NCI-H526 treated with DMSO at 0.1 percent for 48 hours (cell line): ENCODE measurements at regions not wholly inside any gene's neighbourhood (a gene's known extent, or its start where the extent isn't known, plus 50 kb on each side); places are given as distances from the start of the nearest gene placed in this dataset.

ENCODE experiments used
- DNase-seq: peaks from one replicate; lab custom pipeline; 2025; lab: John Stamatoyannopoulos, UW

DNA sequence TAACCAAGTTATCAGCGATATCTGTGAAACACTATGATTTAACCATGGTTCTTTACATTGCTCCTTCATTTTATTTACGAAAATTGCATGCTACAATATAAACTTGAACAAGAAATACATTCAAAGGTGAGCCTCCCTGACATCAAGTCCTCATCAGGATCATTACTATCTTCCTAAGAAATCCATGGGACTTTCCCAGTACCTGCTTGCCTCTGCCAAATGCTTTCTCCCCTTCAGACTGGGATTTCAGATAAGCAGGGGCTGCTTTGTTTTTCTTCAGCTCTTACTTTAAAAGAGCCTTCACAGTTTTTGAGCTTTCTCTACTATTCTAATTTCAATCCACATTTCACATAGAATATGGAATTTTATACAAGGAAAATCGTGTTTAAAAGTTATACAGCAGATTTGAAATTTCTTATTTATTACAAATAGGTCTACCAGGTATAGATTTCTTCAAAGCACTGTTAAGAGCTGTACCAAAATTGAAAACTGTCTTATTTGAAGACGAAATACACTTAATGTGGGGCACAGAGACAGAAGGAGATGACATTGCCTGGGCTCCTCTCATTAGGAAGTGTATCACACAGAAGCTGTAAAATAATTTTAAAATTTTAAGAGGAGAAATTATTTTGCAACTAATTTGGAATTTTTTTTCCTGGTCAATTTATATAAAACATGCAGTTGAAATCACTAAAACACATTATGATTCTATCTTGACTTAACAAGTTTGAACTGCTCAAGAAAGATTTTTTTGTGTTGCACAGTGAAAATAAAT lies 615.0 kb upstream of the AGTR1 start:
- no peak for DNase-seq

DNA sequence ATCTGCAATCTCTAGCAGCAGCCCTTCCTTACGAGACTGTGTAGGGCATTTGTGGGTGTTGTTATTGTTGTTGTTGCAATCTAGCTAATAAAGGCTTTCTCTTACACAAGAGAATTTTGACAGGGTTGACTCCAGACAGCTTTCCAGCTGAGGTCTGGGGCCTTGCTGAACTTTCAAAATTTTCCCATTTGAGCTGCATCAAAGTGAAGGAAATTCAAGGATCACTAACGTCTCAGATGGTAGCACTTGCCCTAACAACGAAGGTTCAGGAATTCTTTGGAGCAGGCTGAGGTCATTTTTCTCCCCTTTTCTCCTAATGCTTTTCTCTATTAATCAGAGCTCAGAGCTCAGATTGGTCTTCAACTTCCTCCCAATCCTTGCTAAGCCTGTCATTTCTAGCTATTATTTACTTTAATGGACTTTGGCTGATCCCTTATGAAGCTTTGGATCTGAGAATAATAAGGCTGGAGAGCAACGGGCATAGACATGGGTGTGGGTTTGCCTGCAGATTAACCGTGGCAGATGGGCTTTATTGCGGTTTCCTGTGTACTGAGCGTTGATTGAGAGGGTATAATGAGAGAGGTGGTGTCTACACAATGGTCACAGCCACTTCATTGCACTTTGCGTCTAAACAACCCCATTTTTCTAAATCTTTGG lies 614.0 kb upstream of the AGTR1 start:
- no peak for DNase-seq

DNA sequence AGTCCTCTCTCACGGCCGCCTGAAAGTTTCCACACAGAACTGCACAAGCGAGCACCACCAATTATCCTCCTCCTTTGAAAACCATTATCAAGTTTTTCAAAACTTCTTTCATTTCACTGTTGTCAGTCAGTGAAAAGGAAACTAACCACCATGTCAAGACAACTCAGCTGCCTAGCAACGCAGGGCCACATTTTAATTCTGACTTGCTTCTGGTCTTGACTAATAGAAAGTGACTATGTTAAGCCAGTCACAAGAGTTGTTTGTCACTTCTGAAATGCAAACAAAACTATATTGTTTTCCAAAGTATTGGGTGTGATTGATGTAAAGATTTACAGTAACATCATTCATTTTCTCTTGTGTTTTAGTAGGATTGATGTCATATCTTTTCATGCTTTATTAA lies 612.8 kb upstream of the AGTR1 start:
- no peak for DNase-seq

DNA sequence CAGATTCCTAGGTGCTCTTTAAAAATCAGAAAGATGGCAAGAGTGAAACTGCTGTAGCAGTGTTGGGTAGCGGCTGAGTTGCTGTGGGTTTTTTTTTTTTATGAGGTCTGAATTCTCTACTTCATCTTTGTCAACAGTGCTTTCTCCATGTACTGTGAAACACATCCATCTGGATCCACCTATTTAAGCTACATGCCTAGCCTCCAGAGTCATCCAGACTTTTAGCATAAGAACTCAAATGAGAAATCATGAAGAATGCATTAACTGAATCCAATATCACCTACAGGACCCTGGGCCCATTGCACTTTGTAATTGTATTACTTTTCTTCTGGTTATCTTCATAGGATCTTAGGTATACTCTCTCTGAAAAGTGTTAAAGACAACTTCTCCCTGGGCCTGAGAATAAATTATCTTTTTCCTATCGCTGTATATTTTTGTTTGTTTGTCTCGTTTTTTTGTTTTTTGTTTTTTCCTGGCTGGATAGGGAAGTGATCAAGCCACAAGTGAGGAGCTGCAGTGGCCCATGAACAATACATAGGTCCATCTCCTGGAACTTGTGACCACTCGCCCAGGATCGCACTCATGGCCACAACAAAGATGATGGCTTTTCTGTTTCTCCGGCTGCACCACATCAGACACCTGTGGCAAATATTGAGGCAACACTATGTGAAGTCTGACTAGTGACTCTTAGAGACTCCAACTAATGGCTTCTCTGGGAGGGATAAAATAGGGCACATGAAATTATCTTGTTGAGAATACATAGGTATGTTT lies 609.9 kb upstream of the AGTR1 start:
- DNase-seq, result no peak

DNA sequence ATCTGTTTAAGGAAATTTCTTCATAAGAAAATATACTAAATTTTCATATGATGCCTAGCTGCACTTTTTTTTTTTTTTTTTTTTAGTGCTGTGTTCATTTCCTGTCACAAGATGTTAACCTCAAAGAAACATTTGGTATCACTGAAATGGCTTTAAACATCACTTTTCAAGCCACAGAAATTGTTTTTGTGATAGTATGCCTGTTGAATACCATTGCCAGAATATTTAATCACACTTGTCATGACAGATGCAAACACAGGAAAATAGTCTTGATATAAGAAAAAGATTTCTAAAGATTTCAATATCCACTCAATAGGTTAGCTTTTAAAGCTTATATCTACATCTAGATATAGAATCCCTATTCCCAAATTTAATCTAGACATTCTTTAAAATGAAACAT lies 608.5 kb upstream of the AGTR1 start:
- no peak for DNase-seq

DNA sequence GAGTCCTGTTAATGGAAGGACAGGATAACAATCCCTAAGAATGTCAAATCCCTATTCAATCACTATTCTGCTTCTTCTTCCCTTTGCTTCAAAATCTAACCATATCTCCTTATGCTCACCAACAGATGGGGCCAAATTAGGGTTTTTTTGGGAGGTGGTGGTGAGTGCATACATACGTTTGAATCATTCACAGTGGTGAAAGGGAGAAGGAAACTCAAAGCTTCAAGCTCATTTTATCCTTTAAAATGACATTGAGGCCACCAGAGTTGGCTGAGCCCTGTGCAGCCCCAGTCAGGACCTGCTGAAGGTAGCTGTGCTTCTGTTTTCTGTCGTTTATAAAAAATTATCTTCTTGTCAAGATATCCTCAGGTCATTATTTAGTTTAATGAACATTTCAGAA lies 607.5 kb upstream of the AGTR1 start:
- DNase-seq, result no peak

DNA sequence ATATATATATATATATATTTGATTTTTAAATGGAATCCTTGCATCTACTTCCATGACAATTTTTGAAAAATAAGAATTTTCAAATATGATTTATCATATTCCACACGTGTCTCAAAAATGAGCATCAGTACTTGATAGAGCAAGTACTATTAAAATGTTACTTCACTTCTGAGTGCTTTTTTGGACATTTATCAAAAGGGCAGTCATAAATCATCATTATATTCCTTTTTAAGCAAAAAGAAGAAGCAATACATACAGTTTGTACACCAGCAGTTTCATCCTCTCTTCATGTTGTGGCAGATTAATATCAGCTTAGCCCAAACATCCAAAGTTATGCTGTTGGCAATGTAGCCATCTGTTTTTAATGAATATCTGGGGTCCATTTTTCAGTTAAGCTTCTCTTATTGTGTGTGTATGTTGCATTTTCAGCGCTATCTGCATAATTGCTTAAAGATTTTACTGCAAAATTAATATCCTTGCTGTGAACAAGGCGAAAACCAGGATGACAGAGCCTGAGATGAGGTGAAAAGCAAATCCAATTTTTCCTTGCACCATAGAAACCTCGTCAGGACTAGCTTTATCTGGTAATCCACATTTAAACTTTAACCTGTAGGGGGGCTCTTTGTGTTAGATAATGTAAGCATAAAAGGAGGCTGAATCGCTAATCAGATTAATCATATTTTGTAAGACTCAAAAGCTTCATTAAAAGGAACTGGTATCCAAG lies 604.9 kb upstream of the AGTR1 start:
- DNase-seq, result no peak

DNA sequence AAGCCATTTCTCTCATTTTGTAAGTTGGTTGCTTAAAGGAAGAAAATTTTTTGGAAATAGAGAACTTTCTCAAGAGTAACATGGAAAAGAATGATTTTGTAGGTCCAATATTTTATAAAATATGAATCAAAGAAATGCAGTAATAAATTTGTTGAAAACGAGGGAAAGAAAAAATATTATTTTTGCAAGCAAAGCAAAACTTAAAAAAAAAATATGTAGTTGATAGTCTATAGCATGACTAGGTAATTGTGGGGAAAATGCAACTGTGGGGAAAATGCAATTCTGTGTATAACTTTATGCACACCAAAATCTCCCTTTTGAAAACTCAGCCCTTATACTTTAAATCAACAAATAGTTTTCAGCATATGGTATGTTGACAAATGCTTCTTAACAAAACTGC lies 604.0 kb upstream of the AGTR1 start:
- no peak for DNase-seq

DNA sequence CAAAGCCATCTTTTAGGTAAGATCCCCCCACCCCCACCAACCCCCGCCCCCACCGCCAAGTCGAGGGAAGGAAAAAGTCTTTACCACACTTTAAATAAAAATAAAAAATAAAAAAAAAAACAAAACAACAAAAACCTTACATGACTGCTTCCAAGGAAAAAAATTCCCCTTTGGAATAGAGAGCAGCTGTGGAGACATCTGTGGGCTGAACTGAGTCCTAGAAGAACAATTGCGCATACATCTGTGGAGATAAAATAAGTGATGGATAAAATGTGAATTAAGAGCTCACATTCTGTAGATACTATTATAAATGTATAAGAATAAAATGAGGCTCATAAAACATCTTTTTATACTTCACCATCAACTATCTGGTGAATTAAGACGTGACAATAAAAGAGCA lies 601.7 kb upstream of the AGTR1 start:
- DNase-seq, result no peak

DNA sequence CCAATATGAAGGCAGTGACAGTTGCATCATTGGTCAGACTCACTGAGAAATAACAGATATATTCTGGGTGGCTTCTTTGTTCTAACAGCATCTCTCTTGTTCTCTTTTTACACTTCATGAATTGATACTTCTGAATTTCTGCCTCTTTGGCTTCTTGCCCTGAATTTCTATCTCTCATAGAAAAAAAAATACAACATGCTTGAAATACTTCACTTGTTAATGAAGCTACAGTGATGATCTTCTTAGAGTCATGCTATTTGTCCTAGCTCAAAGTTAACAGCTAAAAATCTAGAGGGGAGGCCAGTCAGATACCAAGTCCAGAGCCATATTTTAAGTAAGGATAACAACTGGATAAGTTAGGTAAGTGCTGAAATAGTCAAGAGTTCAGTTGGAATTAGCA lies 597.2 kb upstream of the AGTR1 start:
- DNase-seq, result no peak

DNA sequence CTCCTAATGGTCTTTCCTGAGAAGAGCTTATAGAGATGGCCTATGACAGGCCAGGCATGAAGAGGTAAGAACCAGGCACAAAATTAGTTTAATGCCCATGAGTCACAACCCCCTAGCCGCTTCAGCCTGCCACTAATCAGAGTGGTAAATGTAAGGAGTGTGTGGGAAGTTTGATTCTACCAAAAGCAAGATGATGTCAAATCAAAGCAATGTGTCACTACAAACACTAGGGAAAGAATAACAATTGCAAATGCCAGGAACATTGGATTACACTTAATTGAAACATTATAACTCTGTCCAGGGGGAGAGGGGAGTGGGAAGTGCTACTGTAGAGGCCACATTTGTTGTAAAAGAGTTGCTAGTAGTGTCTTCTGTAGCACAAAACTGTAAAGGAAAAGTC lies 596.6 kb upstream of the AGTR1 start:
- DNase-seq, result no peak

DNA sequence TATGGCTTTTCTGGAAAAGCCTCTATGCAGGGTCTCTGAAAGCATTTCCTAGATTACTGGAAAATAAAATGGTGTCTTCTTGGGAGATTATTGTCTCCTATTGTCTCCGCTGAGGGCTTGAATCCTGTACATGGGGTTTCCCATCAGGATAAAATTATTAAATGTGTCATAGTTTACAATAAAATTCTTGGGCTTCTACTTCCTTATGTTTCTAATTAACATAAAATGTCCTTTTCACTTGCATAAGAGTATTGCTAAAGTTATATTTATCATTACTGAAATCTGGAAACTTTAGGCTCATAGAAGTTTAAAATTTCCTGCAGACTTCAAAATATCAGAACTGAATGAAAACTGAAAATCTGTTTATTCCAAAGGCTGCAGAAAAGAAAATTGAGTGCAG lies 595.5 kb upstream of the AGTR1 start:
- DNase-seq, result no peak

DNA sequence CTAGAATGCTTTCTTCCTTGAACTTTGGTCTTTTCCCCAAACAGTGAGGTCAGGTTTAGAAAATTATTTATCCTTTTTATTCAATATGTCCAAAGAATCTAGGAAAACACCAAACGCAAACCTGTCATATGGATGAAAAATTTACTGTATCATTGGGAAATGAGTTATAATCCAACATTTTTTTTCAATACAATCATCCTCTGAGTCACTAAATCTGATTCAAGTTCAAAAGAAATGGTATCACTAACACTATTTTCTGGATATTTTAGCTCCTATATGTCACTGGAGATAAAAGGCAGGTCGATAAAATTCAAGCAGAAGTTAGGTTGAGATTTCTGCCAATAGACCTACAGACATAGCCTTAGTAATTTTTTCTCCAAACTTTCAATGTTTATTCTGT lies 591.6 kb upstream of the AGTR1 start:
- no peak for DNase-seq

DNA sequence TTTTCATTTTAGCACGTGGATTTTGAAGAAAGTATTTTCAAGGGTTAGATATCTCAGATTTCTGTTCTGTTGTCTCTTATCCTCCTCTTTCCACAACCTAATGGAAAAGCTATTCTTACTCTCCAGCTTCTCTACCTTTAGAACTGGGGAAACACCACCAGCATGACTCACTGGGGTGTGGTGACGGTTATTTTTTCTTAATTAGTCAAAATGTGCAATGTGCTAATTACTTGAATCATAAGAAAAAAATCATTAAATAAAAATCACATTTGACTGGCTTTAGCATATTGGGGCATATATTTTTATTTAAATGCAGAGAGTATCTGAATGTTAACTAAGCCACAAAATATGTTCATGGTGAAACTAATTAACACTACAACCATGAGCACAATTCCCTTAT lies 570.7 kb upstream of the AGTR1 start:
- DNase-seq, result no peak

DNA sequence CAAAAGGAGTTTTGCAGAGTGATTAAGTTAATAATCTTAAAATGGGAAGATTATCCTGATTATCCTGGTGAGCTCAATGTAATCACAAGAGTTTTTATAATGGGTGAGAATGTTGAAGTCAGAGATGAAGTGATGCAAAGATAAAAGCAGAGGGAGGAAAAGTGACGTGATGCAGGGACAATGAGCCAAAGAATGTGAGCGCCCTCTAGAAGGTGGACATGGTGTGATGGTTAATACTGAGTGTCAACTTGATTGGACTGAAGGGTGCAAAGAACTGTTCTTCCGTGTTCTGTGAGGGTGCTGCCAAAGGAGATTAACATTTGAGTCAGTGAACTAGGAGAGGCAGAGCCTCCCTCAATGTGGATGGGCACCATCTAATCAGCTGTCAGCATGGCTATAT lies 569.6 kb upstream of the AGTR1 start:
- no peak for DNase-seq

DNA sequence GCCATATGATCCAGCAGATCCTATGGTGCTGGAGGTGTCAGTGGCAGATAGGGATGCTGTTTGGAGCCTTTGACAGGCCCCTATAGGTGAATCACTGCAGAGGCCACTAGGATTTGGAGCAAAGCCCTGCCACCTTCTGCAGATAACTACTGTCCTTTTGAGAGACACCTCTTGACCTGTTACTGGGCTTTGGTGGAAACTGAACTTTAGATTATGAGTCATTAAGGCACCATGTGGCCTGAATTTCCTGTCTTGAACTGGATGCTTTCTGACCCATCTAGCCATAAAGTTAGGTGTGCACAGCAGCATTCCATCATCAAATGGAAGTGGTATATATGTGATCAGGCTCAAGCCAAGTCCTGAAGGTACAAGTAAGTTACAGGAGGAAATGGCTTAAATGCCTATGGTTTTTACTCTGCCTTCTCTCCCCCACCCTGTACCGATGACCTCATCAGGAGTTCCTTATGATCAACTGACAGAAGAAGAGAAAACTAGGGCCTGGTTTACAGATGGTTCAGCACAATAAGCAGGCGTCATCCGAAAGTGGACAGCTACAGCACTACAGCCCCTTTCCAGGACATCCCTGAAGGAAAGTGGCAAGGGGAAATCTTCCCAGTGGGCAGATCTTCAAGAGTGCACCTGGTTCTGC lies 565.6 kb upstream of the AGTR1 start:
- no peak for DNase-seq

DNA sequence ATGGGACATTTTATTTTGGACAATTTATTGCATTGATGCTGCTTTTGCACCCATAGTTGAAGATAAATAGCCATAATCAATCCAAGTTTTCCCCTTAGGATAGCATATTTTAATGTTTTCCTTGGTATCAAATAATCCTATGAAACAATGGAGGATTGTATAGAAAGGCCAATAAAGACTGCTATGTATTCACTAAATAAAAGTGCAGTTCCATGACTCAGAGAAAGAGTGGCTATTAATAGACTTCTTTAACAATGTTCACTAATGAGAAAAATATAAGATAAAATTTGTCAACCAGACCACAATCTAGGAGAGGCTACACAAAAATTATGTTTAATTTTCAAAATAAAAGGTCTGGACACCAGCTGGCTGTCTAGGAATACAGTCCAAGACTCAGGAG lies 560.9 kb upstream of the AGTR1 start:
- no peak for DNase-seq

DNA sequence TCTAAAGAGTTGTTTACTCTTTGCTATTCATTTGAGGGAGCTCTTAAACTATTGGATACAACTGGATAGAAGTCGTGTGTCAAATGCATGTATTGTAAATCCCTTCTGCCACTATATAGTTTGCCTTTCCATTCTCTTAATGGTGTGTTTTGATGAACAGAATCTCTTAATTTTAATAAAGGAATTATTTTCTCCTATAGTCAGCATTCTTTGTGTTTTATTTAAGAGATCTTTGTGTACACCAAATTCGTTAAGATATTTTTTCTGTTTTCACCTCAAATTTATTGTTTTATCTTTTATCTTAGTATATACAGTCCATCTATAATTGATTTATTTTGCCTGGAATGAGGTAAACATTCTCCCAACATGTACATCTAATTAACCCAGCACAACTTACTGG lies 551.5 kb upstream of the AGTR1 start:
- DNase-seq, result no peak

DNA sequence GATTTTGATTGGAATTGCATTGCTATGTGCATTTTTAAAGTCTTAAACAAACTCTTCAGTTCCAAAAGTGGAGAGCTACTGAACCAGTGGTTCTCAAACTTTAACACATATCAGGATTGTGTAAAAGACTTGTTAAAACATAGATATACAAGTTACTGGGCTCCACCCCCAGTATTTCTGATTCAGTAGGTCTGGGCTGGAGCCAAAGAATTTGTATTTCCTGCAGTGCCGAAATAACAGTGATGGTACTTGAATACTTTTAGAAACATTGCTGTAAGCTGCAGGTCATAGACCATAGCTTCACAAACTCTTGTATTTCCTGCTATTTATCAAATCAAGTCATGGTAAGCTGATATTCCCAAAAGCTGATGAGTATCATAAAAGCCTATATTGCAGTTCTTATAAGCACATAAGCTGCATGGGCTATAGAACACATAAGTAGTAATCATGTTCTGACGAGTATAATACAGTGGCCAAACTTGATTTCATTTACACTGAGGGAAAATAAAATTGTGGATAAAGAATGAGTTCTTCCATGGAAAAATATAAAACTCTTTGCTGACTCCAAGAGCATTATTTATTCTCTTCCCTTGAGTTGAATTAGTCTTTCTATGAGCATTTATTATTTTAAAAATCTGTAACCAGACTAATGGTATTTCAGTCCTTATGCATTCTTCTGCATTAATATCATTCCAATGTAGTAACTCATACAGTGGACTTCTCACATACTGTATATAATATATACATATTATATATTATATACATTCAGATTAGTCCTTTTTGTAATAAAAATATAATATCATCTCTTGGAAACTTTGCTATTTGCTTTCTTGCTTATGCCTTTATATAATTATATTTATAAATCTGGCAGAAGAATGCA lies 550.5 kb upstream of the AGTR1 start:
- DNase-seq, result no peak

DNA sequence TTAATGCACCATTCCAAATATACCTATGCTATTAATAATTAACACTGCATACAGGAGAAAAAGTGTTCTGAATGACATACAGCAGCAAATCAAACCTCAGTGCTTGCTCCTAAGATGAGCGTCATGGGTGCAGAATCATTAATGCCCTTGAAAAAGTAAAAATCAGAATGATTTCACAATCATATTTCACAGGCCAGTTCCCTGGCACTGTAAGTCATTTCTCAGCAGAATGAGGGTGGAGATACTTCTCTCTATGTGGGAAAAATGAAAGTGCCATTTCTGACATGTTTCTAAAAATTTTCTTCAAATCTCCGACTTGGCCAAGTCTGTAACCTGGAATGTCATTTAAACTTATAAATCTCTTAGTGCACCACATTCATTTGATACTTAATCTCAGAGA lies 549.8 kb upstream of the AGTR1 start:
- no peak for DNase-seq

DNA sequence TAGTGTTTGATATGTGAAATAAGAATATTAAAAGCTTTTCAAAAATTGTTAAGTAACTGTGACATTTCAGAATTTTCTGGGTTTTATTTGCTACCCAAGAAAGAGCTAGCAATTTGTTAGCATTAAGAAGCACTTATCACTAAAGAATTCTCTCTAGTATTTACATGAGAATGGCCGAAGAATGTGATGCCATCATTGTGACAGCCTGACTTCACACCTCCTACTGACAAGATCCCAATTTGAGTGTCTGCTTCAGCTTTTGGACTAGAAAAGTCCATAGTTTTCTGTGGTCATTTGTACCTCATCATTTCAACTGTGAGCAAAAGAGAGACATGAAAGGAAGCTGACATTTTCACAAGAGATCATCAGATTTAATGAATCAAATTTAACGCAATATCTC lies 548.1 kb upstream of the AGTR1 start:
- no peak for DNase-seq
